ENCODE measurements at regions not wholly inside any gene's neighbourhood (a gene's known extent, or its start where the extent isn't known, plus 50 kb on each side); places are given as distances from the start of the nearest gene placed in this dataset.

GRCh38 chr12:91608542-91608941 lies 425.9 kb upstream of the DCN start:
- Histone ChIP-seq H3K4me3 (ENCODE audit: low read depth, low read length, poor library complexity, severe bottlenecking) (no peak overlapping the region), H3K9me2 (ENCODE audit: low read depth, low read length) (no peaks in the 10 kb centered on the region), H3K4me1 (ENCODE audit: insufficient read depth, low read length, severe bottlenecking) (no peaks in the 10 kb centered on the region), H3K79me2 (ENCODE audit: insufficient read depth, low read length) (no peaks in the 10 kb centered on the region), H2AFZ (ENCODE audit: low read length) (no peak overlapping the region), H3K27ac (ENCODE audit: low read depth, low read length, poor library complexity, severe bottlenecking) (no peak overlapping the region), H3K4me2 (ENCODE audit: low read length) (no peak overlapping the region), H3K36me3 (ENCODE audit: insufficient read depth, low read length) (no peaks in the 10 kb centered on the region), H3F3A (ENCODE audit: insufficient read depth, low read length) (no peaks in the 10 kb centered on the region), H4K20me1 (ENCODE audit: insufficient read depth, low read length) (no peaks in the 10 kb centered on the region), H3K9ac (ENCODE audit: low read length) (no peak overlapping the region), H3K9me3 (ENCODE audit: low read length) (no peaks in the 10 kb centered on the region), H3K27me3 (ENCODE audit: insufficient read depth, low read length) (no peaks in the 10 kb centered on the region)
- TF ChIP-seq EZH2 (IDR thresholded peaks at IDR 0.05; ENCODE audit: borderline replicate concordance, low read length) (no peak), CTCF (IDR thresholded peaks at IDR 0.05; ENCODE audit: low read length) (no peak)

DNA sequence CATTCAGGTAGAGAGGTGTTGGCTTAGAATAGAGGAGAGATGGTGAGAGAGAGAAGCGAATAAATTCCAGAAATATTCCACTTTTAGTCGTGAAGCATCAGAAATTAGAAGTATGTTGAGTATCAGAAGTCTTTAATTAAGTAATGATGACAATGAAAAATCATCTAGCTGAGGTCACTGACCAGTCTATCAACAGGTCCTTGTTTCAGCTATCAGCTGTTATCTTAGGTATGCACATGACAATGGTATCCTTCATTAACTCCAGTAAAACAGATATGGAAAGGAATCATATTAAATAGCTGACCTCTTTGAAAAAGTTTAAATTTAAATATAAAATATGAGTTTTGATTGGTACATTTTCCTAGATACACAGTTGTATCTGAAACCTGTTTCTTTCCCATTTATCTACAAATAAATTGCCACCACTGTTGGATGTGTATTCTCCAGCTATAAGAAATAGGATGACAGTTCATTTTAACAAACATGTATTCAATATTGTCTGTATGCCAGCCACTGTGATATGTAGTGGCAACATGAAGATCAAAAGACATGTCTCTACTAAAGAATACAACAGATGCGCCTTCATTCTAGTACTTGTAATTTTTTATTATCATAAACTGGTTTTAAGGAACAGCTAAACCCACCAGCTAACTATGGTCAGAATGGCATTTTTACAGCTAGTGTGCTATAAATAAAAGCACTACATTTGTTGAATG lies 424.2 kb upstream of the DCN start:
- Histone ChIP-seq H3F3A (ENCODE audit: insufficient read depth, low read length) (no peaks in the 10 kb centered on the region), H3K36me3 (ENCODE audit: insufficient read depth, low read length) (no peaks in the 10 kb centered on the region), H3K9ac (ENCODE audit: low read length) (no peak overlapping the region), H3K4me3 (ENCODE audit: low read depth, low read length, poor library complexity, severe bottlenecking) (no peak overlapping the region), H3K79me2 (ENCODE audit: insufficient read depth, low read length) (no peaks in the 10 kb centered on the region), H3K4me2 (ENCODE audit: low read length) (no peak overlapping the region), H3K9me3 (ENCODE audit: low read length) (no peaks in the 10 kb centered on the region), H2AFZ (ENCODE audit: low read length) (no peak overlapping the region), H4K20me1 (ENCODE audit: insufficient read depth, low read length) (no peaks in the 10 kb centered on the region), H3K9me2 (ENCODE audit: low read depth, low read length) (no peaks in the 10 kb centered on the region), H3K4me1 (ENCODE audit: insufficient read depth, low read length, severe bottlenecking) (no peaks in the 10 kb centered on the region), H3K27me3 (ENCODE audit: insufficient read depth, low read length) (no peaks in the 10 kb centered on the region), H3K27ac (ENCODE audit: low read depth, low read length, poor library complexity, severe bottlenecking) (no peak overlapping the region)
- TF ChIP-seq CTCF (IDR thresholded peaks at IDR 0.05; ENCODE audit: low read length): no peak
- no peak for TF ChIP-seq EZH2 (IDR thresholded peaks at IDR 0.05; ENCODE audit: borderline replicate concordance, low read length)

GRCh38 chr12:91604897-91605296 lies 422.3 kb upstream of the DCN start:
- no peak overlapping the region for H3K9ac ChIP-seq (ENCODE audit: low read length)
- H3K4me1 ChIP-seq (ENCODE audit: insufficient read depth, low read length, severe bottlenecking): no peaks in the 10 kb centered on the region
- H3K36me3 ChIP-seq (ENCODE audit: insufficient read depth, low read length): no peaks in the 10 kb centered on the region
- H2AFZ ChIP-seq (ENCODE audit: low read length): no peak overlapping the region
- H3K4me3 ChIP-seq (ENCODE audit: low read depth, low read length, poor library complexity, severe bottlenecking): no peak overlapping the region
- no peaks in the 10 kb centered on the region for H3K27me3 ChIP-seq (ENCODE audit: insufficient read depth, low read length)
- no peaks in the 10 kb centered on the region for H3K9me2 ChIP-seq (ENCODE audit: low read depth, low read length)
- TF ChIP-seq CTCF (IDR thresholded peaks at IDR 0.05; ENCODE audit: low read length) (no peak), EZH2 (IDR thresholded peaks at IDR 0.05; ENCODE audit: borderline replicate concordance, low read length) (no peak)
- H3K27ac ChIP-seq (ENCODE audit: low read depth, low read length, poor library complexity, severe bottlenecking): no peak overlapping the region
- H4K20me1 ChIP-seq (ENCODE audit: insufficient read depth, low read length): no peaks in the 10 kb centered on the region
- H3F3A ChIP-seq (ENCODE audit: insufficient read depth, low read length): no peaks in the 10 kb centered on the region
- H3K4me2 ChIP-seq (ENCODE audit: low read length): no peak overlapping the region
- H3K79me2 ChIP-seq (ENCODE audit: insufficient read depth, low read length): no peaks in the 10 kb centered on the region
- H3K9me3 ChIP-seq (ENCODE audit: low read length): no peaks in the 10 kb centered on the region
